Inflammatory macrophage (primary cell): ENCODE measurements at regions not wholly inside any gene's neighbourhood (a gene's known extent, or its start where the extent isn't known, plus 50 kb on each side); places are given as distances from the start of the nearest gene placed in this dataset.

Source experiments
- DNase-seq, 2 donors: peaks; one replicate each; pipeline ENCODE4 v3.0.0-alpha.2; 2020 to 2022

DNA sequence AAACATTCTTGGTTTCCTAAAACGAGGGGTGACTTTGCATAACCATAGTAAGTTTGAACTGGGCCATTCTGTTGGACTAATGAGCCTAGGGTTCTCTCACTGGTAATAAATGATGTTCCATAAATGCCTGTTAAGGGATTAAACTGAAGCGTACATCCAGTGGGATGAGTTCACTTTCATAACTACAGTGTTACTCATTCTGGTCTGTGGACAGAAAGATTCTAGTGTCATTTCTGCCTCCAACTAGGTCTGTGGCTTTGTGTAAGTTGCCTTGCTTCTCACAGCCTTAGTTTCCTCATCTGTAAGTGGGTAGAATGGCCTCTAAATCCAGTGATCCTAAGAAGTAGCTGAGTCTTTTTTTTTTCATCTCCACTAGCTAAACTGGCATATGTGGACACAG is 1860.6 kb upstream of the PIK3C3 start:
- no peak for DNase-seq

DNA sequence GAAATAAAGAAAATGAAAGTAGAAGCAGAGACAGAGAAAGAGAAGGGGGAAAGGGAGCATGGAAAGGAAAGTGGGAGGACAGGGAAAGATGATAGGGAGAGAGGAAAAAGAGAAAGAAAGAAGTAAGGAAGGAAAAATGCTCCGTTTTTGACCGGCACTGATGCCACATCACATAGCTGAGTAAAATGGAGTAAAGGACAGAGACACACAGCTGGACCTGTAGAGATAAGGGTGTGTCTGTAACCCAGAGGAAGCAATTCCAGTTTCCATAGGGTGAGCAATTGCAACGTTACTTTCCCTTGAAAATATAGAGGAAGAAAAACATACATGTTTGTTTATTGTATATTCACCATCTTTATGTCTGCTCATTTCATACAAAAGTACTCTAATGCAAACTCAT is 1866.9 kb upstream of the PIK3C3 start:
- no peak for DNase-seq

DNA sequence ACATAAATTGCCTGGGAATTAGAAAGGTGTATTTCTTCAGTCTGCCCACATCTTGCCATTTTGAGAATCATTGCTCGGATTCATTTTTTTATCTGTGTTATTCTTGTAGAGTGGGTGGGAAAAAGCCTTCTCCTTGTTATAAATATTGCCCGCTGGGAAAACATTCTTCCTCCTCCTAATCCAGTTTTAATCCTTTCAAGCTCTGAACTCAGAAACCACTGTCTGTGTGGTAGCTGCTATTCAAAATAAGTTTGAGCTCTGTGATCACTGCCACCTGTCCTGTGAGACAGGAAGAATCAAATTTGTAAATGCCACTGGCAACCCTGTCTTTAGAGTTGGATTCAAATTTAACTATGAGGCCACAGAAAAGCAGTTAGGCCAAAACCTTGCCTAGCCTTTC is 1875.2 kb upstream of the PIK3C3 start:
- no peak for DNase-seq

DNA sequence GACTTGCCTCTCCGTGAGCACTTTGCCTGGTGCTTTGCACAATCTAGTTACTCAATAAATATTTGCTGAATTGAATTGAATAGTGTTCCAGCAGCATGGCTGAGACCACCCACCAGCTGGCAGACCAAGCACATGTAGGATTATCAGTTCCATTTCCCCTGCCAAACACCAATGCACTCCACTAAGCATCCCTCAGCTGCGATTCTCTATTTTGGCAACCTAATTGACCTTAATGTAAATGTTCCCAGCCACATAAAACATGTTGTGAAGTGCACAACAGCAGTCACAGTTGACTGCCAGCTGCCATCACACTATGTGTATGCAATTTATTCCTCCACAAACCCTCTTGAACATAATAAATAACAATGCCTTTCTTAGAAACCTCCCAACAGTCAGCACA is 1879.4 kb upstream of the PIK3C3 start:
- no peak for DNase-seq

DNA sequence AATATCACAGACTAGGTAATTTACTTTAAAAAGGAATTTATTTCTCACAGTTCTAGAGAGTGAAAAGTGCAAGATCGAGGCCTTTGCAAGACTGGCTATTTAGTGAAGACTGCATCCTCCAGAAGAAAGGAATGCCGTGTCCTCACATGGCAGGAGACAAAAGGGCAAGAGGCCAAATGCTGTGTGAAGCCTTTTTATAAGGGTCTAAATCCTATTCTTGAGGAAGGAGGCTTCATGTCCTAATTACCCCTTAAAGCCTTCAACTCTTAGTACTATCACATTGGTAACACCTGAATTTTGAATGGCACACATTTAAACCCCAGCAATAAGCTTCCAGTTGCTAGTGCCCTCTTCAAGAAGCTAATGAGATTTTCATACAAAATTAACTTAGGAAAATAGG is 1882.3 kb upstream of the PIK3C3 start:
- DNase-seq = no peak

DNA sequence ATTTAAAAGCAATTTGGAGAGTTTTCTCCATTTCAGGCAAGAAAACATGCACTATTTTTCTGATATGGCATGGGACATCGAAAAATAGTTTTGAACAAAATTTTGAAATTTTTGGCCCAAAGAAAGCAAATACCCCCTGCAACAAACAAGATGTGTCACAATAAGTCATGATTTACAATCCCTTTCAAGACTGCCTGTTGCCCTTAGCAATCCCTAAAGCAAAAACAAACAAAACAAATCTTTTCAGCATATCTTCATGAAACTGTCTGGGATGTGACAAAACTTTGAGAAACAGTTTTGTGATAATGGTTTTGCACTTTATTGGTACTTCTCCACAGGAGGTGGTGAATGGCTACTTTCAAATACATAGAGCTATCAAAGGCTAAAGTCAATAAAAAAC is 1888.7 kb upstream of the PIK3C3 start:
- no peak for DNase-seq

DNA sequence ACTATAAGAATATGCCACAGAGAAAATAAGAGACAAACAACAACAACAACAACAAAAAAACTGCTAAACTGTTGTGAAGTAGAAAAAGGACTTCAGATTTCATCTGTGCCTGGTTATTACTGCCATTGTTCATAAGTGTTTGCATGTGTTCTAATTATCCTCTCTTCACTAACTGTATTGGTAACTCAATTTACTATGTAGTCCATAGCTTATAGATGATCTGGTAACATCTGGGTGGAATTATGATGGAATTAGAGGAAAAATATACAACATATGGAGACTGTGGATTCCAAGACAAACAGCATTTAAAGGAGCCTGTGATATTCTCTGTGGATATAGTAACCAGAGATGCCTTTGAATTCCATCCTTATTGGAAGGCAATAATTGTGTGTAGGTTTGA is 1891.5 kb upstream of the PIK3C3 start:
- DNase-seq = no peak

DNA sequence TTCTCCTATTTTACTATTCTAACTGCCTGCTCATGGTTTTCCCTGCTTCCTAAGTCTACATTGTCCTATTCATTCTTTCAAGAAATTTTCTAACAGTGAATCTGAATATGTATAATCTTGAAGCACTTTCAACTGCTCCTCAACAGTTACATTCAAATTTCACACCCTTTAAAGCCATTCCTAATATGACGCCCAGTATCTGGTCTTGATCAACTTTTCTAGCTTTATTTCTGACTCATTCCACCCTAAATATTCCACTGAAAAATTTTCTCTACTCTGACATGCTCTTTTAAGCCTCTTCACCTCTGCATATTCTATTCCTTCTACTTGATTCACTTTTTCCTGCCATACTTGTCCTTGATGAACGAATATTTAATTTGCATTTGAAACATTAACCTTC is 1893.9 kb upstream of the PIK3C3 start:
- DNase-seq = no peak

DNA sequence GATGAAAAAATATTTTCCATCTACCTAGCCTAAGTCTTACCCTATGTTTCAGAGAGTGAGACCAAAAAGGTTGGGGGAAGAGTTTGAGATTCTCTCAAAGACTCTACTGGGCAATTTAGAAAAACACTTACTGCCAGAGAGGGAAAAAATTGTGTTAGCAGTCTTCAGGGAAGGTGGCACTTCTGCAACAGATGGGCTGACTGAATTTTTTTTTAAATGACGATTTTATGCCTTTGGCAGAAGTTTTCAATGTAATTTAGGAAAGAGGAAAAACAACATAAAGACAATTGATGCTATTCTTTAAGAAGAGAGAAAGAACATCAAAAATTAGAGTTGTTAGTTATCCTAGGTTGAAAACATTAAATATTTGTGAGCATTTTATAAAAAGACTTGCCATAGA is 1894.5 kb upstream of the PIK3C3 start:
- no peak for DNase-seq

DNA sequence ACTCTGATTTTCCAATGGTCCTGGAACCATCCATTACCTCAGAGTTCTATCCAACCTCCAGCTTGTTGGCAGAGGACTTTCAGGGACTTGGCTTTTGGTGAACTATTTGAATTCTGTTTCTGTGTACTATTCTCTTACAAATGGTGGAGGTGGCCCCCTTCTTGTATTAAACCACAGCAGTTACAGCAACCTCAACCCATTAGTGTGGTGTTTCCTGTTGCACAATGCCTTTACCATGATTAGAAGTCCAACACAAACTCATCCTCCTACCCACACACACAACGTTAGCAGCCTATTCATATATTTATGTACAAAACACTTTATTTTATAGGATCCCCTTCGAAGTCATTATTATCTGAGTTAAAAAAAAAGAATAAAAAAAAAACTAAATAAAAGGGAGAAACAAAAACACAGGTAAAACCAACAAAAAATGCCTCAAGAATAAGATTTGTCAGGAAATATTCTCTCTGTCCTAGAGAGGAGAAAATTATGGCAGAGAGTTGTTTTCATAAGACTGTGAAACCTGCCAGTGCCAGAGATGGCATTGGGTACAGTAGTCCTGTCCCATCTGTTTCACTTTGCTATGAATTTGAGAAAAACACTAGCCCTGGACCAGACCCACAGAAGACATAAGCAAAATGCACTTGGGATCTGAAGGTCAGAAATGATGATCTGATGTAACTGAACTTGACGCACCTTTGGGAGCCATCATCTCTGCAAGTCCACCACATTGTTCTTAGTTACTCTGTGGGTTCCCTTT is 1896.0 kb upstream of the PIK3C3 start:
- DNase-seq = no peak

DNA sequence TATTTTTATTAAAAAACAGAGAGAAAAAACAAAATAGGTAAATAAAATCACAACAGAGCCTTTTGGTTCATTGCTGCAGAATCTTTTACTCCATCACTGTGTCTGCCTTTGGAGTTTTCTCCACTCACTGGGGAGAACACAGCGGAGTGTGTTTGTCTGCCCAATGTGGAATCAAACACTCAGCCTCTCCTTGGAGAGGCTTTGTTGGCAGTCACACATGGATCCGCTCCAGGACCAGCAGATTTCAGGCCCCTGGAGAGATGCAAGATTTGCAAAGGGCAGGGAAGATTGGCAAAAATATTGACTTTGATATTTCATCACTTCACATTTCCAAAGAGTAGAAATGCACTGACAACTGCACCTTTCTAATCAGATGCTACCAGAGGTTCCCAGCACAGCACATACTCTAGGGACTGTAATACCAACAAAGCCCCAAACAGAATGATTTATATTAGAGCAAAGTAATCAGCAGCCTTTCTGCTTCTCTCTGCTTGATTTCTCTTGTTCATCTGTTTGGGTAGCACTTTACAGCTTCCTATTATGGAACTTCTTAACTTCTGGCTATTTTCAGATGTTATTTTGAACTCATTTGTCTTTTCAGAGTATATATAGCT is 1898.8 kb upstream of the PIK3C3 start:
- no peak for DNase-seq

DNA sequence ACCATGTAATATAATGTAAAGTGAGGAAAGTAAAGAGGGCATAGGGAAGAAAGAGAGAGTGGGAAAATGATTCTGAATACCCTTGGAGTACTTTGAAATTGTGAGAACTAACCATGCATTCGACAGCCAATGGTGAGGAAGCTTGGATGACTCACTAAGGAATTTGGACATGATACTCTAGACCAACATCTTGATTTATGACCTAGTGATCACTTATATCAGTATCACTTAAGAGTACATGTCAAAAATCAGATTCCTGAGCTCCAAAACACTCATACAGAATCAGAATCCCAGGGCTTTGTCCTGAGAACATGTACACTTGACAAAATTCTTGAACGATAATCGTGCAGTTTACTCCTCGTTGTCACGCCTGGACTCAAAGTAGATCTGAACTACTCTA is 1899.8 kb upstream of the PIK3C3 start:
- DNase-seq = no peak

DNA sequence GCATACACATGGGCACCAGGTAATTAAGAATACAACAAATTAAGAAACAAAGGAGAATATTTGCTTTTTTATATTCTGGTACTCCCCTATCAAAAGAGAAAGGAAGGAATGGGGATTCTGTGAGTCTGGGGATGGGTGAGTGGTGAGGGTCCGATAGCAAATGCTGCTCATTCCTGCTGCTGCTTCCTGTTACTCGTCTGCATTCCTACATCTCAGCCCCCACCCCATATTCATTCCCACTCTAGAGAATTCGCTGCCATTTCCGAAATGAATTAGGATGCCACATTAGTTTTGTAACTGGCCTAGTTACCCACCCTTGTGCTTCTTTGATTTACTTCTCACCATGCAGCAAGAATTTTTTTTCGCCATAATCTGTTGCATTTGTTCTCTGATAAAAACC is 1905.3 kb upstream of the PIK3C3 start:
- no peak for DNase-seq

DNA sequence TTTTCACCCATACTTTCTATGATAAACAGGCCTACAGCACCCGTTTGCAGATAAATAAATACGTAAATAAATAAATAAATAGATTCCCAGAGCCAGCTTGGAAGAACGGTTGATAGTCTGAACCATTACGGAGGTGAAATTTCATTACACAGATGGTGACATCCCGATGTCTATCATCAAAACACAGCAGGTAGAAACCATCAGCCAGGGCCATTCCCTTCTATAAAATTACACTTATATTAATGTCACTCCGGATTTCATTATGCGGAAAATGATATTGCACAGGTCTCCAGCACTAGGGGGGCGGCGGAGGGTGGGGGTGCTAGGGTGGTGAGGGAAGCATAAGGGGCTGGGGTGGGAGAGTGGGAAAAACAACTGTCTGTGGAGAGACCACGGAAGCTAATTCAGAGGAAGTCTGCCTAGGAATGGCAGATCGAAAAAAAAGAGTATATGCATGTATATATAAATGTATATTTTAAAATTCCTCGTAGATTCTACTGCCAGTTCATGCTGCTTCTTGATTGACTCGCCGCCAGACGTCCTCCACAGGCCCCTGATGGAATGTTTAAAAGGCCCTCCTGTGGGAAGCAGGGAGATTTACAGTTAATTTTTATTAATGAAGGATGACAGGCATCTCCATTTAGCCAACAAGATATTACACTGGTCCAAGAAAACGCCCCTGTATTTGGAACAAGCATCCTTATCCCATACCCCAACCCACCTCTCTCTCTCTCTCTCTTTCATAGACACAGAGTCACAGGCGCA is 1906.0 kb upstream of the PIK3C3 start:
- no peak for DNase-seq

DNA sequence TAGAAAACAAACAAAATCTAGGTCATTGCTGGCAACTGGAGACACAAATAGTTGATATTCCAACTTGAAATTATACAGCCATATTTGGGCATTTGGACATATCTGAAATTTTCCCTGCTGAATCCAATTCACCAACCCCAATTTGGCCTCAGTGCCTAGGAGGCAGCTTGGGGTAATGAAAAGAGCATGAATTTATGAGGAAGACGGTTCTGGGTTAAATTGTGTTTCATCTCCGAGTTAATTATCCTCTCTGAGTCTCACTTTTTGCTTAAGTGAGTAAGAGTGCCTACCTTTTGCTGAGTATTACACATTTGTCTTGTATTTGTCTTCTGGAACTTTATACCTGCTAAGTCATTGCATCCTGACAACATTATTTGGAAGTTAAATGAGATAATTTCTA is 1906.8 kb upstream of the PIK3C3 start:
- DNase-seq = no peak

DNA sequence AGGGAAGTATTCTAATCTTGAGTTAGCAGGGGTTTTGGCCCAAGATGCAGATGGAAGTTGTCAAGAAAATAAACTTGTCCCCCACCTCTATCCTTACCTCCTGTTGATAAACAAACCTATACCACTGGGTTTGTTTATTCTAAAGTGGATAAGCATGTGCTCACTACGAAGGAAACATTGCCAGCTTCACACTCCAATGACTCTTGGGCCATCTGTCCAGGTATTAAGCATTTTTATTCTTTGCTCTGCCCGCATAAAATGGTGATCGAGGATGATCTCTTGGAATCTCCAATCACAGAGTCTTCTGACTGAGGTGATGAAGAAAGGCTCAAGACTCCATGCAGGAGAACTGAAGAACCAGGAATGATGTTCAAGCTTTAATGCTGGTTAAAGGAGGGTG is 1908.4 kb upstream of the PIK3C3 start:
- no peak for DNase-seq

DNA sequence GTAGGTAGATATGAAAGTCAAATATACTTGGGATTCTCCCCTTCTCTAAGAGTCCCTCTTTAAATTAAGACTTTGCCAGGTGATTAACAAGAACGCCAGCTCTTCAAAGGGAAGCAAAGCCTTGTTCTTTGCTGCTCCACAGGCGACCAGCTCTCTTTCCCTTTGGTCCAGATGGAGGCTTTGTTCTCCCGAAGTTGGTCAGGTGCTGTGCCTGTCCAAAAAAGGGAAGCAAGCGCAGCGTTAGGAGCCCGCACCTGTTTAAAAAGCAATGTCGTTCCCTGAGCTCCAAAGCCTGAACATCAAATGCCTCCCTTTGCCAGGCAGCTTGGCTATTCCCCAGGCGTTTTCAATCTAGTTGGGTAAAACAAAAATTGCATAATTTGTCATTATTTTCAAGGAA is 1913.1 kb upstream of the PIK3C3 start:
- DNase-seq = no peak

DNA sequence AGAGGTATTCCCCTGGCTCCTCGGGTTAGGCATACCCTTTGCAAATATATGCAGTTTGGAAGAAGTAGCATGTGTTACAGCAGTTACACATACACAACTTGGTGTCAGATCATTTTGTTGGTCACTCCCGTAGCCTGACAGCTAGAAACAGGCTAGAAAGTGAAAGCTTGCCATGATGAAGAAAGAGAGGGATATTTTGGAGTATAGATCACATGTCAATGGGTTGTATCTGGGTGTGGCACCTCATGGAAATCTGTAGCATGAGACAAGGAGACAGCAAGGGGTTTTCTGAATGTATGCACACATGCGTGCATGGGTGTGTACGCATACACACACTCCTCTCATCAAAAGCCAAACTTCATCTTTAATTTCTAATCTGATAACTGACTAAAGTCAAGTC is 1914.5 kb upstream of the PIK3C3 start:
- no peak for DNase-seq

DNA sequence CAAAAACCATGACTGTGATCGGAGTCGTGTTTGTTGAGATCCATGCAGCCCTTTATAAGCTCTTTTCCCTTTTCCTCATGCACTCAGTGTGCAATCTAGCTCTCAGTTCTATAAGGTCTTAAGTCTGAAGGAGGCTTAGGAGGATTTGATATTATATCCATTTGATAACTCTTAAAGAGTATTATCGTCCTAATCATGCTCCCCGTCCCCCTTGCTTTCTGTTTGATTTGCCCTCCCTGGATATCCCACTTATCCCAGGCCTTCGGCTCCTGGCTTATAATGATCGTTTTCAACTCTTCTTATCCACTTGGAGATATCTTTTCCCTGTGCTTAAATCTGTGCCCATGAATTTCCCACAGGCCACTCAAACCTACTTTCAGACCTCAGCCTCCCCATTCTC is 1917.7 kb upstream of the PIK3C3 start:
- DNase-seq = no peak

DNA sequence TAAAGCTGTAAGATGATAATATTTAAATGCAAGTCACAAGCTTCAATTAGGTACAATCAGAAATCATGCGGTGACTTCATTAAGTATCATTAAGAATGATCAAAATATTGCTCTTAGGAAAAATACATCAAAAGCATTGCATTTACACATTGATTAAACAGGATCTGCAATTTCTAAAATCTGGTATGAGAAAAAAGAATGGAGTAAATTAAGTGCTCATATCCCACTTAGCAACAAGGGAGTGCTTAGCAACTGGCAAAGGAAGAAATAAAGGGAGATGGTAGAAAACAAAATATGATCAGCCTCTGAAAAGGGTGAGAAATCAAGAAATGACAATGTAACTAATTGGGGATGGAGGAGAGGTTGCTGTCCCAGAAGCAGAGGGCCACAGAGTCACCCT is 1918.2 kb upstream of the PIK3C3 start:
- no peak for DNase-seq

DNA sequence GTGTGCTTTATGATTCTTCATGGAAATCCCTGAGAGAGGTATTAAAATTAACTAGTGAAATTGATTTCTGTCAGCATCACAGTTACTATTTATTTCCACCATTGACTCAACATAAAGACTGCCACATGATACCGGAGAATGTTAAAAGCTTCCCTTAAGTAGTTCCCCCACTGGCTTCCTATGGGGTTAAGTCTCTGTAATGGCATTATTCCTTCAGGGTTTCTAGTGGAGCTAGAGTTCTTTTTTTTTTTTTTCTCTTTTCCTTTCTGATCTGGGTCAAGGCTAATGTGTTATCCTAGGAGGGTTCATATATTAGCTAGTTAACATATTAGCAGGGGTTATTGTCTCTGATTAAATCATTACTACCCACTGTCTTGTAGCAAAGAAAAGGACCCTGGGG is 1919.1 kb upstream of the PIK3C3 start:
- no peak for DNase-seq

DNA sequence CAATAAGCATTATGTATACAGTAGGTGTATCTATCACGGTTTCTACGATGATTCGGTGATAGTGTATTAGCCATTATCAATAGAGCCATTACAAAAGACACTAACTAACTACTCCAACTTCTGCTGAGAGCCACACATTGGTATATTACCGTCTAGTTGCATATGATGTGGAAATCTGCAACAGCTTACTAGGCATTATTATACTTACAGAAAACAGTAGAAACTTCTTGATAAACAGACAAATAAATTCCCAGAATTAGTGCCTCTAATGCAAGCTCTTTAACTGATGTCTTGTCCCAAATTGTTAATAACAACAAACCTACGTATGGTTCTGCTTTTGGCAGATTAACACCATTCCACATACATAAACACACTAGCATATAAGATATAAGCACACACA is 1923.0 kb upstream of the PIK3C3 start:
- DNase-seq = no peak

DNA sequence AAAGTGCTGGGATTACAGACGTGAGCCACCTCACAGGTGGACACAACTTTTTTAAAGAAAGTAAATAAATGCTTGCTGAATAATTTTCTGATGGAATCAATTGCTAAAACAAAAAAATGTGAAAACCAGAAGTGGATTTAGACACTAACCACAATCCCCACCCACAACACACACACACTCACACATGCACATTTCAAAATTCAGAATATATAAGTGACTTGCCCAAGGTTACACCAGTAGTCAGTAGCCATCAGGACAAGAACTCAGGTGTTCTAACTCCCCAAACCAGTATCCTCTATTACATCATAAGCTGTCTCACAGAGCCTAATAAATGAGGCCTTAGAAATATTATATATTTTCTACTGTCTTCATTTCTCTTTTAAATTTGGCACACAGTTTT is 1923.6 kb upstream of the PIK3C3 start:
- no peak for DNase-seq

DNA sequence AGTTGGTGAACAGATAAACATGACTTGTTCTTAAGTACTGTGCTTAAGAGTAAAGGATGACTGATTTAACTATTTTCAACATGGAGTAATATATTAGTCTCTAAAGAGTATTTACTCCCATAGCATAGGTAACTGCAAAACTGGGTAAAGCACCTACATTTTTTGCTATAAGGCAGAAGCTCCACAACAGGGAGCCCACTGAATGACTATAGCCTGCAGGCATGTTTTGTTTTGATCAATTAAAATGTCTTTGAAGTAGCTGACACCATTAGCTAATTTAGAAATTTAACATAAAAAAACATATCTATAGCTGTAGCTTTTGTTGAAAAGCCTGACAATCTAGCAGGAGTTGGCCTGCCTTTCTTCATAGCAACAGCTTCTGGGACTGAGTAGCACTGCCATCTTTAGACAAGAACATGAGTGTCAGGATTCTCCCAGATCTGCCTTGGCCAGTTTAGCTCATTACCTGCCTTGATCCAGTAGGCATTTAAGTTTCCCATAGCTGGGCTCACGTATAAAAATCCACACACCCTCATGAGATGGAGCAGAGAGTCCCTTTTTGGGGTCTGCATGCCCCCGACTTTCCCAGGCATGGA is 1935.1 kb upstream of the PIK3C3 start:
- DNase-seq = no peak
